Activated CD4-positive, alpha-beta T cell treated with anti-CD3 and anti-CD28 coated beads, Interleukin-2, amount 50 U/mL, for 4 hours (primary cell): ENCODE measurements at regions not wholly inside any gene's neighbourhood (a gene's known extent, or its start where the extent isn't known, plus 50 kb on each side); places are given as distances from the start of the nearest gene placed in this dataset.
A peak's percentile ranks its signal among the peaks of the same experiment; 100 is the strongest.
"Not testable (repeated sequence)": the region's sequence is repeated elsewhere in the genome, so short reads cannot be mapped to it uniquely, and the experiment has no call there.

Source experiments
- DNase-seq, 2 experiments: peaks; one replicate each; pipeline ENCODE4 v3.0.0-alpha.2; 2020

DNA sequence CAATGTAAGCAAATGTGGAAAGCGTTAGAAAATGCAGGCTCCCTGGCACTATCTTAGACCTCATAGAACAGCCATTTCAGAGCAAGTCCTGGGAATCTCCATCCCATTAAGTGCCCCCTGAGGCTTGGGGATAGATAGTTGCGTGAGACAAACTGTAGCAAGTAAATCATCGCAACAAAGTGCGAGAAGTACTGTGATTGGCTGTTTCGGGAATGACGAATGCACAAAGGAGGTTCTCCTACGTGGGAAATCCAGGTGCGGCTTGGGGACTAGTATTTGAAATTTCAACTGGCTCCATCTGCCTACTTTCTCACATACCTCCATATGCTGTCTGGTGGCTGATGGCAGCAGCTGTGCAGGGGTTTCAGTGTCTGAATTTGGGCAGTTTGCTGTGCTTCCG, 84.5 kb downstream of the PLEKHG1 start:
- DNase-seq = no peak

- no peak for DNase-seq
Observed at GRCh38 chr6:150684714-150685459, 85.2 kb downstream of the PLEKHG1 start.

- DNase-seq = peak; percentile 20 to 29
Observed at GRCh38 chr6:150685860-150686259, 86.2 kb downstream of the PLEKHG1 start.

- DNase-seq = no peak
Observed at GRCh38 chr6:150686566-150686965, 86.9 kb downstream of the PLEKHG1 start.

DNA sequence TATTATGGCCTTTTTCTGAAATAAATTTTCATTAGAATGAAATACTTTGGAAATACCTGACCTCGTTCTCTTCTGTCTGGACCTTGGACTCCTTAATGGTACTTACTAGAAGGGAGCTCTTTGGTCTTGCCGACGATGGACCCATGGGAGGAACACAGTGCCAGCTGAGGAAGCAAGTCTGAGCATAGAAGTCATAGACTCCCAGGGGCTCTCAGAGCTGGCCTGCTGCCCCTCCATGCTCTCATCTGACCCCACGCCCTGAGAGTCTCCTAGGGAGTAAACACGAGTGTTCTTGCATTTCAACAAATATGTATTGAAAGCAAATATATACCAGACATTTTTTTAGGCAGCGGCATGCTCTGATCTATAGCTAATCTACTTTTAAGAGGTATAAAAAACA, 87.8 kb downstream of the PLEKHG1 start:
- no peak for DNase-seq

- no peak for DNase-seq
Observed at GRCh38 chr6:150689900-150690590, 90.4 kb downstream of the PLEKHG1 start.

GRCh38 chr6:150690681-150691080, 91.0 kb downstream of the PLEKHG1 start:
- no peak for DNase-seq

GRCh38 chr6:150691463-150691862, 91.8 kb downstream of the PLEKHG1 start:
- DNase-seq = no peak

- no peak for DNase-seq
Observed at GRCh38 chr6:150692604-150693003, 92.9 kb downstream of the PLEKHG1 start.

- no peak for DNase-seq
Observed at GRCh38 chr6:150694889-150695288, 95.2 kb downstream of the PLEKHG1 start.

DNA sequence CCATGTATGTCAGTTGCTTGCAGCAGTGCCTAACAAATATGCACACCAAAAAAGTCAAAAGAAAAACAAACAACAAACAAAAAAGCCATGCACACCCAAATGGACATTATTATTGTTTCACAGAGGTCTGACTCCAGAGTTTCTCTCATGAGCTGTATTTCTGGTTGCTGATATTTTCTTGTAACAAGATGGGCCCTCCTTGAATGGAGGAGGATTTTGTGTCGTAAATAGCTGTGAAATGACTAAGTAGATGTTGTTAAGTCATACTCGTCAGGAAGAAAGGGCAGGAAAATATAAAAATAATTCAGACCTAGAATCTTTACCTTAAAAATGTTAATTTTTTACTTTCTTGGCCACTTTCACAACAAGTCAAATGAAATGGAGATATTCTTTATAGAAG, 96.0 kb downstream of the PLEKHG1 start:
- DNase-seq = no peak

- no peak for DNase-seq
Observed at GRCh38 chr6:150696190-150696589, 96.5 kb downstream of the PLEKHG1 start.

GRCh38 chr6:150696918-150697317, 97.2 kb downstream of the PLEKHG1 start:
- not testable (repeated sequence) for DNase-seq

DNA sequence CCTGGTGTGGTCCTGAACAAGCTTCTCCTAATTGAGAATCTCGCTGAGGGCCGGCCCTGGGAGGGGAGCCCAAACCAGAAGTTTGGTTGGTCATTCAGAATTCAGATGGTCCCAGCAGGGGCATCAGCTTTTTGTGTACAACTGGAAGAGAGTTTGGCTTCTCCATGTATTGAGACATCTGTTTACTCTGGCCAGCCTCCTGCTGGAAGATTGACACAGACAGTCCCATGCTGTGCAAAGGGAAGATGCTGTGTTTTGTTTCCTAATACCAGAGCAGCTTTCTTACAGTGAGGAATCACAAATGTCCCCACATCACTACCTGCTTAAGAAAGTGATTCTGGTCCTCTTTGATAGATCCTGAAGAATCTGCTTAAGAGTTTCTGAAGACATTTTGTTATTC, 97.8 kb downstream of the PLEKHG1 start:
- DNase-seq = no peak

GRCh38 chr6:150698391-150698790, 98.7 kb downstream of the PLEKHG1 start:
- no peak for DNase-seq

- DNase-seq = no peak
Observed at GRCh38 chr6:150702675-150703074, 103.0 kb downstream of the PLEKHG1 start.

GRCh38 chr6:150704447-150705192, 104.9 kb downstream of the PLEKHG1 start:
- DNase-seq = no peak

- no peak for DNase-seq
Observed at GRCh38 chr6:150705392-150705791, 105.7 kb downstream of the PLEKHG1 start.

GRCh38 chr6:150710236-150710635, 110.6 kb downstream of the PLEKHG1 start:
- DNase-seq = no peak

DNA sequence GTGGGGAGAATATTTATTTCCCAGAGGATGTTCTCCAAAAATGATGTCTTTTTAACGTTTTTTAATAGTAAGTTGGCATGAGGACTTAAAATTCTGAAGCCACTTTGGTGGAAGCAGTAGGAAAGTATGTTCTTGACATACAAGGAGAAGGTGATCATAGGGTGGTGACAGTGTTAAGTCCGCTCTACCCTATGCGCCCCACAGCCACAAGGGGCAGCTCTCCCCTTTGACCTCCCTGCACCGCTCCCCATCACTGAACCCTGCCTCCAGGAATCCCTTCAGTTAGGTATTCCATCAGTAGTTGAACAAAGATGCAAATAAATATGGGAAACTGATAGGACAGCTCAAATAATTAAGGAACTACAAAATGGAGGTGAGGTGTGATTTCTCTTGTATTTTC, 111.4 kb downstream of the PLEKHG1 start:
- no peak for DNase-seq

DNA sequence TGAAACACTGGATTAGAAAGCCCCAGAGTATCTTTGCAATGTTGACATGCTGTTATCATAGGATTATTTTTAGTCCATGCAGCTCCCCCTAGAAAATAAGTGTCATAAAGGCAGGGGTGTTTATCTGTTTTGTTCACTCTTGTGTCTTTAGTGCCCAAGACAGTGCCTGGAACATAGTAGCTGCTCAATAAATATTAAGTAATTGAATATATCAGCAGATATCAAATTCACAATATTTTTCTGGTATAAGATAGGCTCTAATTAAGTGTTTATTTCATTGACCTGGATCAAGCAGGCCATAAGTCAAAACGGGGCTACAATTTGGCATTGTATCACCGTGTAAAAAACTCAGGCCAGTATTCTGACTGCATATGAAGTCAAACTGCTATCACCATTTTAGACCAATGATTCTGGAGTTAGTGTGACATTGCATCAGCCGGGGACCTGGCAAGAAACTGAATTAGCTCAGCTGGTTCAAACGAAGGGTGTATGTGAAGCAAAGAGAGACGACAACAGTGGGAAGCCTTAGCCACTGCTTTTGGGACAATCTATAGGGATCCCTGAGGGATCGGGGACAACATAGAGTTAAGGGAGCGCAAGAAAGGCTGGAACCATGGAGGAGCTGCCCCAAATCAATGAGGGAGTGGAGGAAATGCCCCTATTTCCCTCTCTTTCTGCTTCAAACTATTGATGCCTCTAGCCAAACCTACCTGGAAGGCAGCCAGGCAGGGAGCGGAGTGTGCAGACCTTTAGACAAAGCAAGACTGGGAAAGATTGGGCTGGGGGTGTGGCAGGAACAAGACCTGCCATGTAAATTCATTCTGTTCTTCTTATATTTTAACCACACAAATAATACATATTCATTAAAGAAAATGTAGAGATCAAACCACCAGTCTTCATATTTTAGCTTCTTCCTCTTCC, 112.2 kb downstream of the PLEKHG1 start:
- no peak for DNase-seq

- DNase-seq = no peak
Observed at GRCh38 chr6:150712505-150713252, 113.0 kb downstream of the PLEKHG1 start.
